ENCODE measurements at regions not wholly inside any gene's neighbourhood (a gene's known extent, or its start where the extent isn't known, plus 50 kb on each side); places are given as distances from the start of the nearest gene placed in this dataset.

DNA sequence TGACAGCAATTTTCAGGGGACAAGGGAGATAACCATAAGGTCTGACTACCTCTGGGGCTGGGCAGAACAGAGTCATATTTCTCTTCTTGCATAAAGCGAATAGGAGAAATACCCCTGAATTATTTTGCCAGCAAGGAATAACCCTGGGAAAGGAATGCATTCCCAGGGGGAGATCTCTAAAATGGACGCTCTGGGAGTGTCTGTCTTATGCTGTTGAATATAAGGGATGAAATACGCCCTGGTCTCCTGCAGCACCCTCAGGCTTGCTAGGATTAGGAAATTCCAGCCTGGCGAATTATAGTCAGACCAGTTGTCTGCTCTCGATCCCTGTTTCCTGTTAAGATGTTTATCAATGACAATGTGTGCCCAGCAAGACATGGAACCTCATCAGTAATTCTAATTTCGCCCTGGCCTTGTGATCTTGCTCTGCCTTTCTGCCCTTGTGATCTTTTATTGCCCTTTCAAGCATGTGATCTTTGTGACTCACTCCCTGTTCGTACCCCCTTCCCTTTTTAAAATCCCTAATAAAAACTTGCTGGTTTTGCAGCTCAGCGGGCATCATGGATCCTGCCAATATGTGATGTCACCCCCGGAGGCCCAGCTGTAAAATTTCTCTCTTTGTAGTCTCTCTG is 221.6 kb upstream of the HS3ST5 start:
- no peaks in the 10 kb centered on the region for H3K4me1 ChIP-seq
- H3K36me3 ChIP-seq: no peaks in the 10 kb centered on the region
- no peaks in the 10 kb centered on the region for H3K27me3 ChIP-seq (replicated peaks in 1 of 7)
- H3K9me3 ChIP-seq: peaks cover 0 to 34% (median 15%) of the 10 kb centered on the region in 8 donors
- no peak for TF ChIP-seq POLR2A (IDR thresholded peaks at IDR 0.05)
- no peak for TF ChIP-seq POLR2AphosphoS5 (IDR thresholded peaks at IDR 0.05)
- TF ChIP-seq, protein P1, sequence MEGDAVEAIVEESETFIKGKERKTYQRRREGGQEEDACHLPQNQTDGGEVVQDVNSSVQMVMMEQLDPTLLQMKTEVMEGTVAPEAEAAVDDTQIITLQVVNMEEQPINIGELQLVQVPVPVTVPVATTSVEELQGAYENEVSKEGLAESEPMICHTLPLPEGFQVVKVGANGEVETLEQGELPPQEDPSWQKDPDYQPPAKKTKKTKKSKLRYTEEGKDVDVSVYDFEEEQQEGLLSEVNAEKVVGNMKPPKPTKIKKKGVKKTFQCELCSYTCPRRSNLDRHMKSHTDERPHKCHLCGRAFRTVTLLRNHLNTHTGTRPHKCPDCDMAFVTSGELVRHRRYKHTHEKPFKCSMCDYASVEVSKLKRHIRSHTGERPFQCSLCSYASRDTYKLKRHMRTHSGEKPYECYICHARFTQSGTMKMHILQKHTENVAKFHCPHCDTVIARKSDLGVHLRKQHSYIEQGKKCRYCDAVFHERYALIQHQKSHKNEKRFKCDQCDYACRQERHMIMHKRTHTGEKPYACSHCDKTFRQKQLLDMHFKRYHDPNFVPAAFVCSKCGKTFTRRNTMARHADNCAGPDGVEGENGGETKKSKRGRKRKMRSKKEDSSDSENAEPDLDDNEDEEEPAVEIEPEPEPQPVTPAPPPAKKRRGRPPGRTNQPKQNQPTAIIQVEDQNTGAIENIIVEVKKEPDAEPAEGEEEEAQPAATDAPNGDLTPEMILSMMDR (IDR thresholded peaks at IDR 0.05 in 8 of 11, conservative IDR thresholded peaks at IDR 0.05 in 3 of 11): no peak
- no peak overlapping the region for H3K4me3 ChIP-seq
- DNase-seq: no peak
- 70 to 79% (median 75%) methylated on average over 9 of the region's 9 CpGs for WGBS, 5 donors
- H3K27ac ChIP-seq: no peak overlapping the region
- intact Hi-C loops (cut with DNase I; ENCODE audit: low total_unique reads): no loop called here

DNA sequence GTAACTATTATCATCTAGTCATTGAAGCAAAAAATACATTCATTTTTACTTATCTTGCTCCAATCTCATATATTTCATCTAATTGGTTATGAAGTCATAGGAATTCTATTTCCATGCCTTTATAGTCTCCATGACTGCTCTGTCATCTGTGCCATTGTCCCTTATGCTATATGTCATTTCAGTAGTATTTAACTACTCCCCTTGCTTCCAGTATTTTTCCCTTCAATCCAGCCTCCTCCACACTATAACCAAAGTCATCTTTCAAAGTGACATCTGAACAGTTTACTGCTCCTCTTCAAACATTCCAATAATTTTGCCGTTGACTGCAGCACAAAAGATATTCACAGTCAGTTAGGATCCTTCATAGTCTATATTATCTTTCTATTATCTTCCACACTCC is 216.6 kb upstream of the HS3ST5 start:
- intact Hi-C loops (cut with DNase I; ENCODE audit: low total_unique reads): no loop called here
- Histone ChIP-seq H3K27me3 (replicated peaks in 1 of 7) (no peaks in the 10 kb centered on the region), H3K27ac (no peak overlapping the region), H3K9me3 (peaks cover 0 to 34% (median 15%) of the 10 kb centered on the region in 8 donors), H3K4me3 (no peak overlapping the region), H3K4me1 (no peaks in the 10 kb centered on the region), H3K36me3 (no peaks in the 10 kb centered on the region)
- DNase-seq: no peak
- TF ChIP-seq, protein P1 (IDR thresholded peaks at IDR 0.05 in 8 of 11, conservative IDR thresholded peaks at IDR 0.05 in 3 of 11): no peak
- TF ChIP-seq POLR2A (IDR thresholded peaks at IDR 0.05) (no peak), POLR2AphosphoS5 (IDR thresholded peaks at IDR 0.05) (no peak)
- 56 to 82% (median 74%) methylated on average over 1 of the region's 1 CpG for WGBS, 5 donors

DNA sequence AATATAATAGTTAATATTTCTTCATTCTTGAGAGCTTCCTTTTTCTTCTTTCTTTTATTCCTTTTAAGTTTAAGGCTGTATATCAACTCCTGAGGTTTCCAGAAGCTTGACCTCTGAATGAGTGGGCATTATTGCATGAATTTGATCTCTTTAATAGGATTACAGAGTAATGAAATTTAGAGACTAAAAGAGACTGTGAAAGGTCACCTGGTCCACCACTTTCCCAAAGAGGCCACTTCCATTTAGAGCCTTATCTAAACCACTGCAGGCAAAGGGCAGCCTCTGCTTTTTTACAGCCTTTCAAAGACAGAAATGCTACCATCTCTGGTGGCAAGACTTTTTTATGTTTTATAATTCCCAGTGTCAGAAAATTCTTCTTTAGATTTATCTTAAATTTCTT is 215.3 kb upstream of the HS3ST5 start:
- Histone ChIP-seq H3K27ac (no peak overlapping the region), H3K27me3 (replicated peaks in 1 of 7) (no peaks in the 10 kb centered on the region), H3K4me3 (no peak overlapping the region), H3K9me3 (peaks cover 0 to 27% (median 6%) of the 10 kb centered on the region in 8 donors), H3K36me3 (no peaks in the 10 kb centered on the region), H3K4me1 (no peaks in the 10 kb centered on the region)
- no peak for DNase-seq
- TF ChIP-seq POLR2A (IDR thresholded peaks at IDR 0.05) (no peak), POLR2AphosphoS5 (IDR thresholded peaks at IDR 0.05) (no peak)
- TF ChIP-seq, protein P1 (IDR thresholded peaks at IDR 0.05 in 8 of 11, conservative IDR thresholded peaks at IDR 0.05 in 3 of 11): no peak
- intact Hi-C loops (cut with DNase I; ENCODE audit: low total_unique reads): no loop called here

DNA sequence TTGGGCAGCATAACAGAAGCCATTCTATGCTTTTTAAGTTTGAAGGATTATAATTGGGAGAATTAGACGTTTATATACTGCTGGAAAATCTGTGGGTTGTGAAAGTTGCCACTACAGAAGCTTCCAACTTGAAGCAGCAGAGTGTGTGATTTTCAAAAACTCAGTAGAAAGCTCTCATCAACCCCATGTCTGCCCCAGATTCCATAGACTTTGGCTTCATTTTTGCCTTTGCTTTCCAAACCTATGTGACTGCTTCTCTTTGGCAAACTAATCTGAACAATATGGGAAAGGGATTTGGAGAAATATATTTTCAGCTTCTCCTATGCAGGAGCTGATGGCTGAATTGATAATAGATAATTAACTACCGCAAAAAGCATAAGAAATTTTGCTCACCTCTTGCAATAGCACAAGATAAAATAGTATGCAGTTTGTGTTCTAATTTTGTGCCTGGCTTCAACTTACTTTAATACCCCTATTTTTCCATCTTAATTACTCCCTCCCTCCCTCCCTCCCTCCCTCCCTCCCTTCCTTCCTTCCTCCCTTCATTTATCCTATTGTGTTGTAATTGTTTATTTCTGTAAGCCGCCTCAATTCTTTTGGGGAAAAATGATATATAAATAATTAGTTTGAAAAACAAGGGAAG is 214.1 kb upstream of the HS3ST5 start:
- Histone ChIP-seq H3K36me3 (no peaks in the 10 kb centered on the region), H3K27ac (no peak overlapping the region)
- 59 to 75% (median 72%) methylated on average over 3 of the region's 3 CpGs for whole genome bisulfite sequencing, 5 donors

More for the DNA sequence above, 214.1 kb upstream of the HS3ST5 start:
- H3K4me1 ChIP-seq: no peaks in the 10 kb centered on the region
- H3K27me3 ChIP-seq (replicated peaks in 1 of 7): no peaks in the 10 kb centered on the region
- no peak overlapping the region for H3K4me3 ChIP-seq
- intact Hi-C loops (cut with DNase I; ENCODE audit: low total_unique reads): no loop called here
- peaks cover 0 to 31% (median 5%) of the 10 kb centered on the region in 8 donors for H3K9me3 ChIP-seq
- no peak for TF ChIP-seq POLR2AphosphoS5 (IDR thresholded peaks at IDR 0.05)
- no peak for TF ChIP-seq POLR2A (IDR thresholded peaks at IDR 0.05)
- TF ChIP-seq, protein P1 (IDR thresholded peaks at IDR 0.05 in 8 of 11, conservative IDR thresholded peaks at IDR 0.05 in 3 of 11): no peak
- no peak for DNase-seq
